ENCODE measurements at regions not wholly inside any gene's neighbourhood (a gene's known extent, or its start where the extent isn't known, plus 50 kb on each side); places are given as distances from the start of the nearest gene placed in this dataset.

GRCh38 chr1:79950511-79950910, 944.0 kb upstream of the ADGRL4 start:
- TF ChIP-seq CTCF (IDR thresholded peaks at IDR 0.05 in 8 of 11, conservative IDR thresholded peaks at IDR 0.05 in 3 of 11): no peak
- TF ChIP-seq POLR2A (IDR thresholded peaks at IDR 0.05): no peak
- TF ChIP-seq POLR2AphosphoS5 (IDR thresholded peaks at IDR 0.05): no peak
